NCI-H748 treated with DMSO at 0.1 percent for 48 hours (cell line): ENCODE measurements at regions not wholly inside any gene's neighbourhood (a gene's known extent, or its start where the extent isn't known, plus 50 kb on each side); places are given as distances from the start of the nearest gene placed in this dataset.

Source experiments
- DNase-seq: peaks from one replicate; lab custom pipeline; 2025; lab: John Stamatoyannopoulos, UW

DNA sequence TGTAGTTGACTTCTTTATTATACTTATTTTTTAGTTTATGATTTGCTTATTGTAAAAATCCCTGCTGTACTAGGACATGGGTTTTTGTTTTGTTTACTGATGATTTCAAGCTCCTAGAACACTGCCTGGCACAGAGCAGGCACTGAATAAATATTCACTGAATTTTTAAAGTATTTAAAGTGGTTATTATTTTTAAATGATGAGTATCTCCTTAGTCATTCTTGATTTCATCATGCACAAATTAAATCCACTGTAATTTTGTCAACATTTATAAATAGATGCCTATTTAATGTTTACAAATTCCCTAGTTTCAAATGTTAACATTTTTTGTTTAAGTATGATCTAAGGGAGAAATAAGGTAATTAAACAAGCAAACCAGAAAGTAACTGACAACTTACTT is 367.9 kb upstream of the SLIT2 start:
- no peak for DNase-seq

DNA sequence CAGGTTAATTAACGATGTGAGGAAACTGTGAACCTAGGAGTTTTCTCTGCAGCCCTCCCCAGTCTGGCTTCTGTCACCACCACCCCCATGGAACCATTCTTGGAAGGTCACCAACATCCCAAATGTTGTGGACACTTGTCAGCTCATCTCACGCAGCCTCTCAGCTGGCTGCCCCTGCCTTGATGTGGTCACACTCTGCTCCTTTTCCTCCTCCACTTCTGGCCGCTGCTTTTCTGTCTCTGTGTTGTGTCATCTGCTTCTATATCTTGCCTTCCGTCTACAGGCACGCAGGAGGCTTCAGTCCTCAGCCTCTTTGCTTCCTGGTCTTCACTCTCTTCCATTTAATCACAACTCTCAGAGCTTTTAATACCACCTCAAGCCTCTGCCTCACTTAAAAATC is 371.5 kb upstream of the SLIT2 start:
- no peak for DNase-seq

DNA sequence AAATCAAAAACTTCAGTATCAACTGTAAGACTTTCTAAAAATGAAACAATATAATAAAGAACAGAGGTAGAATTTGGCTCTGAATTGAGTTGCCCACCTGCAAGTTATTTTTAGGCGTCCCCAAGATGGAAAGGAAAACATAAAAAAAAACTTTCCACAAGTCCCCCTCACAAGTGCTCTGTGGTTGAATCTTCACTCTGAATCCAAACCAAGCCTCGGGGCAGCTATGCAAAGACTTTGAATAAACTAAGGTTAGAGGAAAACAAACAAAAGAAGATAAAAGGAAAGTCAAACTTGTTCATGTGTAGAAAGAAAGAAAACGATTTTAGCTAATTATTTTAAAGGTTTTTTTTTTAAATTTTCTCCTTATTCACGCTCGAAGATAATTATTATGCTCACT is 372.4 kb upstream of the SLIT2 start:
- DNase-seq, result no peak

DNA sequence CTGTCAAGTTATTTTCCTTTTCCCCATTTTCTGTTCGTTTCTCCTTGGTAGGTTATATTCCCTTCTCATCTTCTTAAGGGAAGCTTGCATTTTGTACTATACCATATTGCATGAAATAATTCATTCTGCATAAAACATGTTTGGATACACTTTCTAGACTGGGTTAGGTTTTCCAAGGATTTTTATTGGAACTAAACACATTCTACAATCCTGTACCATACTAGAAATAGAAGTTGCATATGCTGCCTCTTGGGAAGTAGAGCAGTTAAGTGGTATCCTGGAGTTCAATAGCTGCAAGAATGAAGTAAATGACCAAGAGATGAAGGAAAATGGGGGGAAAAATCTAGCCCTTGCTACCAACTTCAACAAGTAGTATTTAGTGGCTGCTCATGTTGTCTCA is 393.7 kb upstream of the SLIT2 start:
- DNase-seq, result no peak

DNA sequence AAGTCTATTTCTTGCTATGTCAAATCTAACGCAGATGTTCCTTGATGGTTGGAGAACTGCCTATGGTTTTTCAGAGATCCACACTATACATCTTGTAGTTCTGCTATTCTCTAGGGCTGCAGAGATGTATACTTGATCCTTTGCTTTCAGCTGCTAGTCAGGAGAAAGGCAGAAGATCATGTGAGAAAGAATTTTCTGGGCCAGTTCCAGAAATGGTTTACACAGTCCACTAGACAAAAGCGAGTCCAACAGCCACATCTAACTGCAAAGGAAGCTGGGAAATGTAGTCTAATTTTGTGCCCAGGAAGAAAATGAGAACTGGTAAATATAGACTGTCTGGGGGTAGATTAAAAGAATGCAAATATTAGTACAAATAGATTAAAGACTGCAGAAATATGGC is 394.3 kb upstream of the SLIT2 start:
- no peak for DNase-seq

DNA sequence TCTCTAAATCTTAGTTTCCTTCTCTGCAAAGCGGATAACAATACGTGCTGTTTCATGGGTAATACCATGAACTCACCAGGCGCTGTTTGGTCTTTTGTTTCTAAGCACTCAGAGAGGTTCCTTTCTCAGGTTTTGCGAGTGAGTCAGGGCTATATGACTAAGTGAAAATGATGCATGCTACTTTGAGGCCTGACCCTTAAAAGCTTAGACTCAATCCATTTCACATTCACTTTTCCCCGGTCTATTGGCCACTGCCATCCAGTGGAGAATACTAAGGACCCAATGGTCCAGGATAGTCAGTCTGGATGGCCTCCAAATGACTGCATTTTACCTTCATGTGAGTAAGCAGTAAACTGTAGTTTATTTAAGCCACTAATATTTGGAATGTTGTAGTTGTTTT is 400.8 kb upstream of the SLIT2 start:
- DNase-seq, result no peak

DNA sequence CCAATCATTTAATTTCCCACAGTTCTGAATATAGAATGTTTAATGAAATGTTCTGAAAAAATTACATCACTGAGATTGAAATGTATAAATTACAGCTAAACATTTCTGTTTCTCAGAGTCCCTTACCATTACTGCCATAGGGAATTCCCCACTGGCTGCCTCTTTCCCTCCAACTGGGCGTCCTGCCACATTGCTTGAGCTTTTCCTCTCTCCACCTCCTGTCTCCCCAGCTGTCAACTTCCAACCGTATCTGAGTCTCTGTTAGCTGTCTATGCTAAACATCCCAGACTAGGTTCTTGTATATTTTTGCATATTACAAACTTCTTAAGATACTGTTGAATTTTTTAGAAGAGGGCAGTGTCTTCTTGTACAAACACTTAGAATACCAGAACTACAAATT is 407.3 kb upstream of the SLIT2 start:
- DNase-seq, result no peak

DNA sequence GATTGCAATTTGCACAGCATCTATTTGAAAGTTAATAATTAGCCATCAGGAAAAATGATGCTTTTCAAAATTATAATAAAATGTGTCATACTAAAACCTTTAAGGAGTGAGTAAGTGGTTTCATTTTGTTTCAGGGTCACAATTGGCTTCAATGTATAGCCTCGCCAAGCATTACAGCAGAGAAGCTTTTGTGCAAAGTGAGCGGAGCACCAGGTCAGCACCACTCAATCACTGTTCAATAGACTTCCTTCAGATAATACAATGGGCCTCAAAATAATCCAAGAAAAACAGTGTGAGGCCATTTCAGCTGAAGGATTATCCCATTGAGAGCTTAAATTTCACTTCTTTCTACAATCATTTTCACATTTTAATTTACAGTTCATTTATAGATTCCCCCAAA is 409.2 kb upstream of the SLIT2 start:
- no peak for DNase-seq

DNA sequence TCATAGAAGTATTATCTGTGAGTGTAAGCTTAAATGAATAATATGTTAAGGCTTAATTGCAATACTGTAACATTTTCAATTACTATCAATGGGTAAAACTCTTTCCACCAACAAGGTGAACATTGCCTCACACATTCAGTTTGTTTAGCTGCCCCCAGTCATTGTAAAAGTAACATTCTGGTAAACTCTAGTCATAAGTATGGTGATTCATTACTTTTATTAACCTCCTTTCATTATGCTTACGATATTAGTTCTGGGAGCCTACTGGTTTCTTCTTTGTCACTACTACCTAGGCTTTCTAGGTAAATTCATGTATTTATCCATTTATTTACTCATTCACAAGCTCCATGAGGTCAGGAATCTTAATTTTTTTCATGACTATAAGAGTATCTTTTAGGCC is 412.8 kb upstream of the SLIT2 start:
- no peak for DNase-seq

DNA sequence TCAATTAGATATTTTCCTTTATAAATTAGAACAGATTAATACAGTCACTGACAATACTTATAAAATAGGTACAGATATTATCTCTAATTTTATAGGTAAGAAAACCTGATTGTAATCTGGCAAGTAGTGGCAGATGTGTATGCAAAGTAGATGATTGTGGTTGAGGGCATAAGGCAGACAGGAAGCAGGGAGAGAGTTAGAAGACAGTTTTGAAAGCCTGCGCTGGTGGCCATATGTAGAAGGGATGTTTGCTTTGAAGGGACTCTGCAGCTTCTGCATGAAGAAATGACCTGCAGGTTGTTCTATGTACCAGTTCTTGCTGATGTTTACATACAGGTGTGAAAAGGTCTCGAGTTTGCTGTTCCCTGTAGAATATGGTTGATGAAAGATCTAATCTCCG is 416.3 kb upstream of the SLIT2 start:
- no peak for DNase-seq

DNA sequence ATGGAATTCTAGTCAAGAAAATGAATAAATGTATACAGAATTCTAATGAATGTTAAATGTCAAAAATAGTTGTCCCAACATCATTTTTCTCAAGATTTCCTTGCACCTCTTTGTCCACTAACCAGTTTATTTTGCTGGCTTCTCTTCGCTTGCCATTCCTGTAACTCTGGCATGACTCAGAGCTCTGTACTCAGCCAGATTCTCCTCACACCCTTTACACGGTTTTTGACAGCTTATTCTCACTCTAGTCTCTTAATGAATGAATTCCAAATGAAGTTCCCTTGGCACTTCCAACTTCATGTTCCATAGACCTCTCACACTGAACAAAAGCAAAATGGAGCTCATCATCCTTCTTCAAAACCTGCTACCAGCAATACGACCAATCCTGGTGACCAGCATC is 419.3 kb upstream of the SLIT2 start:
- DNase-seq, result no peak

DNA sequence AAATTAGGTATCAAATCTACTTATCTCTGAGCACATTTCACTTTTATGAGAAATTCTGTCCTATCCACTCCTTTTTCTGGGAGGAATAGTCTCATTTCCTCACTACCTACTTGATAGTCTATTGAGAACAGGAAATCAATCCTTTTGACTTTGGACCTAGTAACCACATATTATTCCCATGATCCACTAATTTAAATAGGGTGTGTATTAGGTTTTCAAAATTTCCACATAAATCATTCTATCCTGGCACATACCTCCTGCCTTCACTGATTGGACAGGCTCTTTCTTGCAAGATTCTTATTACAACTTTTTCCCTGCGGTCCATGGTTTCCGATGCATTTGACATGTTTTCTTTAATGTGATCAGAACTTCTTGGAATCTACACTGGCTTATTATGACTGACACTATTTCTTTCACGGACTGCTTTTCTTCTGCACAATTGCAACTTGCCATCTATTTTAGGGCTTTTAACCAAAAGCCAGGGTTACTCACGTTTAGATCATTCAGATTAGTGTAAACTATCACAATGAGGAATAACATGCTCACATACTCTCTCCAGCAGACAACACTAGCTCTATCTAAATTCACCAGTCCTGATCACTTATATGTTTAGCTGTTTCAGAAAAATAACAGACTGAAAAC is 419.9 kb upstream of the SLIT2 start:
- DNase-seq, result no peak

DNA sequence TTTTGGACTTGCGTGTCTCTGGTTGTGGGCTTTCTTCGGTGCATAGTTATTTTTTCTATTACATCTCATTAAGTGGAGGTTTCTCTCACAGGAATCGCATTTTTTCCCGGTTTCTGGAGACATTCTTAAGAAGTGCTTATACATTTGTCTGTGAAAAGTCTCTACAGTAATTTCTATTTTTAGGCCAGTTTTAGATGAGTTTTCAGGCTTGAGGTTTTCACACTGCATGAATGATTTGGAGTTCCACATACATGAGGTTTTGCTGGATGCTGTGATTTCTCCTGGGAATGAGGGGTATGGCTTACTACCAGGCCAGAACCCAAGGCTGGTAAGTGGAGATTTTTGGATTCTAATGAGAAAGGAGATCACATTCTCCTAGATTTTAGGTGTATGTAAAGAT is 422.6 kb upstream of the SLIT2 start:
- no peak for DNase-seq

DNA sequence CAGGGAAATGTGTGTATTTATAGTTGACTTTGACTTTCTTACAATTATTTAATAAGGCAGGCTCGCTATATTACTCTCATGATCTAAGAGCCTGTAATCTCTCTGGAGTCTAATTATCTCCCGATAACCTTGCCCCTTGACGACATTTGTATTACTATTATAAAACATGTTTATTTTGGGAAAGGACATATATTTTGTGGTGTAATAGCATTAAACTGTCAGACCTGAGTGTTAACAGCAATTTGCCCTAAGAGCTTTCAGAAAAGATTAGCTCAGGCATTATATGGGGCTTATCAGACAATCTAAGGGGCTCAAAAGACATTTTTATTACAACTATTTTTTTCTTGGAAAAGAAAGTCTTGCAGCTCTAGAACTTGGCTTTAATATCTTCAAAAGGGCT is 427.9 kb upstream of the SLIT2 start:
- DNase-seq, result no peak

DNA sequence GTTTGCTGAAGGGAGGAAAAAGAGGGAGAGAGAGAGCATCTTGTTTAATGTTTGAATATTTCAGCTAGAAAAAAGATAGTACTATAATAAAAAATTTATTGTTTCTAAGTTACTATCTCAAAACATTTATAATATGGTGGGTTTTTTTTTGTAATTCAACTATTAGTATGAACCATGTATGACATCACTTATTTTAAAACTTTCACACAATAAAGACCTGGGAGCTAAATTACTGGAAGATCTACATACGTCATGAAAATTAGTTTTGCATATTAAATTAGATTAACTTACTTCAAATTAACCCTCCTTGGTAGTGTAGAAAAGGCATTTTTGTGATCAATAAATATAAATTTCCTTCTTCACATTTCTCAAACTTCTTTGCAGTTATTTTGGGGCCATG is 432.0 kb upstream of the SLIT2 start:
- no peak for DNase-seq

DNA sequence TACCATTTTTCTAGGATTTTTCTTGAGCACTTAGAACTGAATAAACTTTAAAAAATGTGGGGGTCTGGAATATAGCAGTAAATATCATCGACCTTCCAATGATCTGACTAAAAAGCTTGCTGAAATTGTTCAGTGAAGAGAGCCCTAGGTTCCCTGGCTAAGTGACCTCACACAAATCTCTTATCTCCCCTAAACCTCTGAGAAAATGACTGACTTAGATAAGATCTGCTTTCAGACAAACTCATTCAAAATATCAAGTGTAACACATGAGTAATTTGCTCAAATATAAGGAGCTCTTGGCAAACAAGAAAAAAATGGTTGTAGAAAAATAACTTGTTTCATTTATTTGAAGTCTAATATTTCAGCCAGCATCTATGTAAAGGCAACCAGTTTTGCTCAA is 441.7 kb upstream of the SLIT2 start:
- no peak for DNase-seq

DNA sequence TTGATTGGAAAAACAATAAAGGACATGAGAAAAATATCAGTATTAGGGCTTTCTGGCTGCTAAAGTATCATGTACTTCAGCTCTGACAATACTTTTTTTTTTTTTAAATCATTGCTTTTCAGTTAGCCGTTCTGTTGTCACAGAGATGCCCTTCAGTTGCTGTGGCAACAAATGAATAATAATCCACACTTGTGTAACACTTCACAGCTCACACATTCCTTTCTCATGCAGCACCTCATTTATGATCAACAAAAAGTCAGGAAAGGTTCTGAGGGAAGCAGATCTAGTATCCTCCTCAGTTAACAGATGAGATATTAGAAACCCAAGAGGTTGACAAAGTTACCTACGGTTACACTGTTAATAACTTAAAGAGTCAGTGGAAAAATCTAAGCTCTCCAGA is 444.2 kb upstream of the SLIT2 start:
- DNase-seq, result no peak

DNA sequence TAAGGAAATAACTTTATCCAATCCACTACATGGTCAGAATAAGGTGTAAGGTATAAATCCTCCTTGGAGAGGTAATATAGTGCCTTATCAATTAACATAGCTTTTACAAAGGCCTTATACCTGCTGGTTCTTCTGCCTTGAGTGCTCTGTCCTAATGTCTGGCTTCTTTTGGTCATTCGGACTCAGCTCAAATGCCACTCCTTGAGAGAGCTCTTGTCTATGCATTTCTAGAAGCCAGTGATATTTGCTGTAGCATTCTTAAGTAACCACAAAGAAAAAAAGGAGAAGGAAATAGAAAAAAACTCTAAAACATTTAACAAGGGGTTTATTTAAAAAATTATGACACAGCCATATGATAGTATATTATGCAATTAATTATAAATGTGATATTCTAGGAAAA is 444.8 kb upstream of the SLIT2 start:
- DNase-seq, result no peak

DNA sequence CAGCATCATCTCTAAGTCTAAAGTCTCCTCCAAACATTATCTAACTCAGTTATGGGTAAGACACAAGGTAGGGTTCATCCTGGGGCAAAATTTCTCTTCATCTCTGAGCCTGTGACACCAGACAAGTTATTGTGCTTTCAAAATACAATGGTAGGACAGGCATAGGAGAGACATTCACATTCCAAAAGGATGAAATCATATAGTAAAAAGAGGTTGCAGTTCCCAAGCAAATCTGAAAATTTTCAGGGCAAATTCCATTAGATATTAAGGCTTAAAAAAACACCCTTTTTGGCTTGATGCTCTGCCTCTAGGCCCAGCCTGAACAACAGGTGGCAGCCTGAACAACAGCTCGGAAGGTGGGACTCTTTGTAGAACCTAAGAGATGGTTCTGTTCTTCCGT is 448.3 kb upstream of the SLIT2 start:
- no peak for DNase-seq

DNA sequence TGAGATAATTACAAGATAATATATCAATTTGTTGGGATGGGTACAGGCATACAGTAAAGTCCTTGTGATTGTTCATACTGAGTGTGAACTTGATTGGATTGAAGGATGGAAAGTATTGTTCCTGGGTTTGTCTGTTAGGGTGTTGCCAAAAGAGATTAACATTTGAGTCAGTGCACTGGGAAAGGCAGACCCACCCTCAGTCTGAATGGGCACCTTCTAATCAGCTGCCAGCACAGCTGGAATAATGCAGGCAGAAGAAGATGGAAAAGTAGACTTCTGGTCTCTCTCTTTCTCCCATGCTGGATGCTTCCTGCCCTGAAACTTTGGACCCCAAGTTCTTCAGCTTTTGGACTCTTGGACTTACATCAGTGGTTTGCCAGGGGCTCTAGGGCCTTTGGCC is 457.9 kb upstream of the SLIT2 start:
- DNase-seq, result no peak

DNA sequence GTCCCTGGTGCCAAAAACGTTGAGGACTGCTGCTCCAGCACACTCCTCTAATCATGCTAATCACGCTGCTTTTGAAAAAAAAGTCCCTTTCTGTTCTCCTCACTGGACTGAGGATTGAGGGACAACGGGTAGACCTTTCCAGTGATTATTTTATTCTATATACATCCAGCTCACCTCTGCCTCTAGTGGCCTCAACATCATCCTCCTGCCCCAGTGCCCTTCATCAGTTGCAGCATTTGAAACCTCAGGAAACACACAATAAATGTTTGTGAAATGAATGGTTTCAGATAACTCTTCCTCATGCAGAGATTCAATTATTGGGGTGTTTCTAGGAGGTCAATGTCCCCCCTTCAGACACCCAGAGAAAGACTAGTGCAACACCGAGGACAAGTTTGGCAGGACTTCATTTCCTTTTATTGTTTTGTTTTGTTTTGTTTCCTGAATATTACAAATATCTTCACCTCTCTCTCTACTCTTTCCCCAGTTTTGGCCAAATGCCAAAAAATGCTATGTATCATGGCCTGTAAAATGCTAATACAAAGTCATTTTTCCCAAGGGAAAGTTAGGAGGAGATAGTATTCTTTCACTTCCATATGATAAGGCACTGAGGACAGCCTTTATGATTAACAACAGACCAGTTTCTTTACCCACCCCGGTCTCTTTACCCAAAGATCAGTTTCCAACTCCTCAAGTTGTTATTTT is 460.1 kb upstream of the SLIT2 start:
- no peak for DNase-seq

DNA sequence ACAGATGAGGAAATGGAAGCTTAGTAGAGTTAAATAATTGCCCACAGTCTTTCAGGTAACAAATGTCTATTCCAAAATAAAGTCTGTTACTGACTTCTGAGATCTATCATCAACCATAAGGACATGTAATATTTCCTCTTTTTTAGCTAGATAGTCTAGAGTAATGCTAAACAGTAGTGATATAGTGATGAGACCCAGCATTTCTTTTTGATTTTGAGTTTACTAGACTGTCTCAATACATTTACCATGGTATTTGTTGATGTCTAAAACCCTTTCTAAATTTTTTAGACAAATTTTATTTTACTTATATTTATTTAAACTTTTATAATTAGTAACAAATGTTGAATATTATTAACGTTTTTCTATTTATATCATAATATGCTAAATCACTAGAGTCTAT is 465.1 kb upstream of the SLIT2 start:
- DNase-seq, result no peak

DNA sequence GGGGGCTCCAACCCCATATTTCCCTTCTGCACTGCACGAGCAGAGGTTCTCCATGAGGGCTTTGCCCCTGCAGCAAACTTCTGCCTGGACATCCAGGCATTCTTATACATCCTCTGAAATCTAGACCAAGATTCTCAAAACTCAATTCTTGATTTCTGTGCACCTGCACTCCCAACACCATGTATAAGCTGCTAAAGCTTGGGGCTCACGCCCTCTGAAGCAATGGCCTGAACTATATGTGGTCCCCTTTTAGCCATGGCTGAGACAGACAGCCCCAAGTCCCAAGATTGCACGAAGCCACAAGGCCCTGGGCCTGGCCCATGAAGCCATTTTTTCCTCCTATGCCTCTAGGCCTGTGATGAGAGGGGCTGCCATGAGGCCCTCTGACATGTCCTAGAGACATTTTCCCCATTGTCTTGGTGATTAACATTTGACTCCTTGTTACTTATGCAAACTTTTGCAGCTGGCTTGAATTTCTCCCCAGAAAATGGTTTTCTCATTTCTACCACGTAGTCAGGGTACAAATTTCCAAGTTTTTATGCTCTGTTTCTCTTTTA is 468.0 kb upstream of the SLIT2 start:
- DNase-seq, result no peak

DNA sequence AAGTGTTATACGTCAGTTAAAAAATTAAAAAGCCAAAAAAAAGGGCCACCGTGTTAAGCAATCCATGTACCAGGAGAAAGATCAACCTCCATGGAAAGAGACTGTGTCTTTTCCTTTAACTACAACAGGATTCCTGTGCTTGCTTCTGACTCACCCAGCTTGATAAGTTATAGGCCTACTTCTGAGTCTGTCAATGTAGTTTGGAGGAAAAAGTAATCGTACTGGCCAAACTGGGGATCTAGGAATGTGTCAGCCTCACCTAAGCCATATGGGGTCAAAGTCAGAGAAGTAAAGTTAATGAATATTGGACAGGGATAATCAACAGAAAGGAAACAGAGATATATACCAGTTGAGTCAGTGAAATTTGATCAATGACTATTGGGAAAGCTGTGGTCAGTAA is 470.8 kb upstream of the SLIT2 start:
- DNase-seq, result no peak
